Aorta (tissue), 5 donors: ENCODE measurements at regions not wholly inside any gene's neighbourhood (a gene's known extent, or its start where the extent isn't known, plus 50 kb on each side); places are given as distances from the start of the nearest gene placed in this dataset.
A peak's percentile ranks its signal among the peaks of the same experiment; 100 is the strongest.

Source experiments
- ATAC-seq: fragments of 200-7000 bp; cut with Tn5 transposase; one replicate; pipeline ENCODE4 v1.9.1; 2022; ENCODE audit warnings: moderate library complexity; ENCODE audit not compliant: low FRiP score
- DNase-seq, 2 donors: peaks; one replicate each; pipeline ENCODE4 v3.0.0-alpha.2; 2020
- H3K27ac ChIP-seq, 2 donors: one replicate each; pipeline ENCODE4 v1.5.1; 2013; ENCODE audit warnings: low read length in 2 of 2, mild to moderate bottlenecking in 2 of 2, moderate library complexity in 2 of 2, control low read depth in 1 of 2, inconsistent platforms in 1 of 2, low read depth in 1 of 2
- H3K27me3 ChIP-seq, 2 donors: one replicate each; pipeline ENCODE4 v1.6.1; 2013; ENCODE audit warnings: control low read depth in 1 of 2, low read length in 1 of 2, mild to moderate bottlenecking in 1 of 2, moderate library complexity in 1 of 2; ENCODE audit not compliant: insufficient read depth in 2 of 2, control insufficient read depth in 1 of 2
- H3K36me3 ChIP-seq, 2 donors: one replicate each; pipeline ENCODE4 v1.6.1; 2013; ENCODE audit warnings: control low read depth in 1 of 2, low read length in 1 of 2, mild to moderate bottlenecking in 1 of 2; ENCODE audit not compliant: insufficient read depth in 2 of 2, control insufficient read depth in 1 of 2
- H3K4me1 ChIP-seq, 2 donors: one replicate each; pipeline ENCODE4 v1.6.1; 2013; ENCODE audit warnings: low read length in 2 of 2, control low read depth in 1 of 2, mild to moderate bottlenecking in 1 of 2, moderate library complexity in 1 of 2; ENCODE audit not compliant: insufficient read depth in 2 of 2, control insufficient read depth in 1 of 2
- H3K4me3 ChIP-seq, 2 donors: one replicate each; pipeline ENCODE4 v1.5.1; 2013; ENCODE audit warnings: low read length in 2 of 2, control low read depth in 1 of 2, mild to moderate bottlenecking in 1 of 2
- H3K9me3 ChIP-seq: one replicate; pipeline ENCODE4 v1.6.1; 2013; ENCODE audit warnings: mild to moderate bottlenecking, low read length; ENCODE audit not compliant: control insufficient read depth
- WGBS, 2 donors: extraction: QIAGEN DNeasy Blood & Tissue Kit; methylation state at CpG; one replicate each; pipeline ENCODE4 v1.1.7; 2013; 5-methylcytosine and 5-hydroxymethylcytosine counted together
- intact Hi-C, 2 donors: fragments of 100-400 bp; cut with DNase I; formaldehyde crosslinking; loops; one replicate each; pipeline versions ENCODE4 v1.14.2 to v1.15.0; 2022
- donor health status: healthy with polysubstance abuse.
- donor health status: Bipolar disorder and iron deficiency.
- donor health status: DM: no; HTN: no; CAD: no.
- donor health status: DM: no; HTN: no; CAD: no.
- donor health status: DM: yes; HTN: yes; CAD: no.

DNA sequence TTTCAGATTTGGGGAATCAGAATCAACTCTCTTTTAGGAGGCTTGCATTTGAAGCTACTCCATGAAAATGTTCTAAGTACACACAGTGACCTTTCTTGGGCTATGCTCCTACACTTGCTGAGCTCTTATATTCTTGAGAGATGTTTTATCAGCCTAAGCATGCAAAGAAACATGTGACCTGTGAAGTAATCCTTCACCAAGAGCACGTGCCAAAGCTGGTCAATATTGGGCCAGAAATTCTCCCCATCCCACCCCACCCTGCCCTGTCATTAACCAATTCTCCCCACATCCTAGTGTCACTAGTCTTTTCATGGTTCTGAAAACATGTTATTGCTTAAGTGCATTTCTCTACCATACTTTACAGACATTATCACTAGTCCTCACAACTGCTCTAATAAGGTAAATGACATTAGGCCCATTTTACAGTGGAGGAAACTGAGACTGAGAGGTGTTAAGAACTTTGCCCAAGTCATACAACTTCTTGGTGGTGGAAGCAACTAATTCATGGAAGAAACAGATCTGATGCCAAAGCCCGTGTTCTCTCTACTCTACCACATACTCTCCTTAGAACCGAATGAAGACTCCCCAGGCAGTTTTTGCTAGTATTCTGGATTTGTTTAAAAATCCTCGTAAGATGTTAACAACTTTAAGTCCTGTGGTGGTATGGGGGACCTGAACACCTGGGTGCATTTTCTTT, 200.6 kb downstream of the PTEN start:
- intact Hi-C loops, result no loop called here
- Histone ChIP-seq H3K27me3 (no peaks in the 10 kb centered on the region), H3K4me1 (peaks cover 0 to 6% of the 10 kb centered on the region in 2 donors), H3K9me3 (no peaks in the 10 kb centered on the region), H3K27ac (peak overlapping the region; percentile 65 to 84), H3K36me3 (no peaks in the 10 kb centered on the region), H3K4me3 (no peak overlapping the region)
- peak; percentile 16 for ATAC-seq
- 44% methylated on average over 4 of the region's 4 CpGs for WGBS, 2 donors
- DNase-seq, result no peak

DNA sequence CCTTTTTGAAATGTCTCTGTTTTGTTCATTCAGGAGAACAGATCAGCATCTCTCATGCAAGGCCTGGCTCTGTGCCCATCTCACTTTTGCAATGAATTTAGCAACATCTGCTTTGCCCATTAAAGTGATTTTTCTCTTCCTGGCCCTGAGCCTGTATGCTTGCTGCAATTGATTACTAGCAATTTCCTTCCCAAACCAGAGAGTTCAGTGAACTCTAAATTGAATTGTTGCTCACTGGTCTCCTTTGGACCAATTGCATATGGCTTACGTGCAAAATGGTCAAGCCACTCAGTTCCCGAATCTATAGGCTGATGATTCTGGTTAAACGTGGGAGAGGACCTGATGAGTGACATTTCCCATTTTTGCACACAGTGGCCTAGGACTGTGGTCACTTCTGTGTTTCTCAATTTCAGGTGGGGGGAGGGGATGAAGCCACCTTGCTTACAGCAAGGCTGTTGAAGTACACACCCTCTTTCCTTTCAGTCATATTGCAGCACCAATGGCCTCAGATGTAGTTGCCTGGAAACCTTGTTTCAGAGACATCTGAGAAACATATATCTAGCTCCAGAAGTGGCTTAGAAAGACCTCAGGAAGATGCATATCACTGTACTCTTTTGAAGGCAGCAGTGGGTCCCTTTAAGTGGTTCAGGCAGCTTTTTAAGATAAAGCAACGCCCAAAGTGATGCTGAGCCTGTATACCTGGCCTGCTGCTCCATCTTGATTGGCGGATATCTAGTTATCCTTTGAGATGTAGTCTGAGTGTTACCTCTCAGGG, 201.4 kb downstream of the PTEN start:
- WGBS, 2 donors, result 89 to 90% methylated on average over 5 of the region's 5 CpGs
- DNase-seq, result peak in 1 of 2 donors; percentile 70
- H3K27ac ChIP-seq, result no peak overlapping the region
- intact Hi-C loops, result no loop called here
- H3K9me3 ChIP-seq, result no peaks in the 10 kb centered on the region
- no peaks in the 10 kb centered on the region for H3K36me3 ChIP-seq
- peaks cover 0 to 4% of the 10 kb centered on the region in 2 donors for H3K4me1 ChIP-seq
- H3K27me3 ChIP-seq, result no peaks in the 10 kb centered on the region
- peak; percentile 36 for ATAC-seq
- H3K4me3 ChIP-seq, result no peak overlapping the region

DNA sequence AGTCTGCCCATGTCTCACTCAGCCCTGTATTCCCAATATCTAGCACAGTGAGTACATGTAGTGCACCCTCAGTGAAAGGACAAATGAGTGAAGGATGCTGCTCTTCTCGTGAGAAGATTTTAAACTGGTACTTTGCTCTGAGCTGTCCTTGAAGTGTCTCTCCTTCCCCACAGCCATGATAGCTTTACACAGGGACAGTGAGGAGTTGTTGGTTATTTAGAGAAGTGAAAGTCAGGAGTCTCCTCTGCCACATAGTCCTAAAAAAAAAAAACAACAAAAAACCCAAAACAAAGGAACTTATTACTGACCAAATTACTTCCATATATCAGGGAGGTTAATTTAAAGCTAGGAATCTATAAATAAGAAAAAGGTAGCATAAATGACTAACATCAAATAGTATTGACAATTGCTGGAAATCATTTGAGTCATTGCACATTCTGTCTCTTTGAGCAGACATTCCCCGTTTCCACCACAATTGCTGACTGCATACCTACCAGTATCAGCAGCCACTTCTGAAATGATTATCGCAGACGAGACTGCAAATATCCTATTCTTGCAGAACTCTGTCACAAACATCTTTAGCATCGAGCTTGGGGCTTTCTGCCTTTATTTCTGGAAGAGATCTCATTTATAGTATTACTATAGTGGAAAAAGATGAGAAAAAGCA, 202.1 kb downstream of the PTEN start:
- no peaks in the 10 kb centered on the region for H3K27me3 ChIP-seq
- H3K36me3 ChIP-seq, result no peaks in the 10 kb centered on the region
- no peak for DNase-seq
- no peak overlapping the region for H3K4me3 ChIP-seq
- intact Hi-C loops, result no loop called here
- peaks cover 0 to 4% of the 10 kb centered on the region in 2 donors for H3K4me1 ChIP-seq
- H3K9me3 ChIP-seq, result no peaks in the 10 kb centered on the region
- 87 to 97% methylated on average over 5 of the region's 5 CpGs for WGBS, 2 donors
- no peak overlapping the region for H3K27ac ChIP-seq
- no peak for ATAC-seq

DNA sequence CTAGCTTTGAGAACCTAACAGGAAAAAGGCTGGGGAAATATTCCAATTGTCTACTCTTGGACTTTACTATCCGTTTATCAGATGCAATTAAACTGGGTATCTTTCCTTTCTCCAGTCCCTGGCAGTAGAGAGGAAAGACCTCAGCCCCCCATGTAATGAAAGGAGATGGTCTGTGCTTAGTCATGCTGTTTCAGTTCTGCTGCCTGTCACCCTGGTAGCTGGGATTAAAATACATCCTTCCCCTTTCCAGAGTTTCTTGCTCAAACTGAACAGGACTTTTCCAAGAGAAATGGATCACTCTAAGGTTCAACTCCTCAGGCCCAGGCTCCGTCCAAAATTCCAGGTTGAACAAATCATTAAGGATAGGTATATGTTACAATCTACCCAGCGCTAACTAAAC, 202.9 kb downstream of the PTEN start:
- Histone ChIP-seq H3K27me3 (no peaks in the 10 kb centered on the region), H3K9me3 (no peaks in the 10 kb centered on the region), H3K36me3 (no peaks in the 10 kb centered on the region), H3K4me3 (no peak overlapping the region), H3K27ac (no peak overlapping the region), H3K4me1 (peaks cover 0 to 4% of the 10 kb centered on the region in 2 donors)
- intact Hi-C loops, result no loop called here
- no peak for ATAC-seq
- DNase-seq, result no peak
- WGBS, 2 donors, result 93 to 98% methylated on average over 3 of the region's 3 CpGs

DNA sequence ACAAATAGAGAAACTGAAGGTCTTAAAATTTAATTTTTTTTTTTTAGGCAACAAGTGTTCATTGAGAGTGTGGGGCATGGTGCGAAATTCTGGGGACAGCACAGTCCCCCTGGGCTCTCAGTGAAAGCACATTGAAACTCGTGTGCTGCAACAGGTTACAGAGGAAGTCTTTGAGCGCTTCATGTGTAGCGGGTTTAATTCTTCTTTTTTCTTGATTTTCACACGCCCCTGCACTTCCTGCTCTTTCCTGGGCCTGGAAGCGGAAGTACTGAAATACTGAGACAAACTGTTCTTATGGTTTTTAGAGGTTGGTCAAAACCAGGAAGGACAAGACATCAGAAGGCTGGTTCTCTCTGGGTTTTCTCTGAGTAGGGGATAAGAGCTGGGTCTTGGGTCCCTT, 203.5 kb downstream of the PTEN start:
- WGBS, 2 donors, result 89 to 96% methylated on average over 6 of the region's 6 CpGs
- H3K27ac ChIP-seq, result no peak overlapping the region
- H3K4me1 ChIP-seq, result peaks cover 0 to 4% of the 10 kb centered on the region in 2 donors
- intact Hi-C loops, result no loop called here
- no peaks in the 10 kb centered on the region for H3K36me3 ChIP-seq
- H3K4me3 ChIP-seq, result no peak overlapping the region
- ATAC-seq (no peak), DNase-seq (no peak)
- H3K9me3 ChIP-seq, result no peaks in the 10 kb centered on the region
- no peaks in the 10 kb centered on the region for H3K27me3 ChIP-seq

DNA sequence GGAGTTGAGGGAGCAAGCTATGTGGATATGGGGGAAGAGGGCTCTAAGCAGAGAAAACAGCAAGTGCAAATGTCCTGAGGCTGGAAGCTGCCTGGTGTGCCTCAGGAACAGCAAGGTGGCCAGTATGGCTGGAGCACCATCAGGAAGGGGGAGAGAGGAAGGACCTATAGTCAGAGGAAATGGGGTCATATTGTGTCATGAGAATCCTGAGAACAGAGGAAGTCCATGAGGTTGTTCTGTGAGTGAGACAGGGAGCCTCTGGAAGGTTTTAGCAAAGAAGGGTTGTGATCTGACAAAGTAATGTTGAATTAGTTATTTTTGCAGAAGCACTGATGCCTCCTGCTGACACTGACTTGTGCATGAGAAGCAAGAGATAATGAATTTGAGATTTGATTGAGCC, 204.3 kb downstream of the PTEN start:
- H3K36me3 ChIP-seq, result no peaks in the 10 kb centered on the region
- DNase-seq, result no peak
- no peaks in the 10 kb centered on the region for H3K9me3 ChIP-seq
- intact Hi-C loops, result no loop called here
- no peak overlapping the region for H3K27ac ChIP-seq
- H3K4me1 ChIP-seq, result peaks cover 0 to 4% of the 10 kb centered on the region in 2 donors
- no peak overlapping the region for H3K4me3 ChIP-seq
- H3K27me3 ChIP-seq, result no peaks in the 10 kb centered on the region
- no peak for ATAC-seq

DNA sequence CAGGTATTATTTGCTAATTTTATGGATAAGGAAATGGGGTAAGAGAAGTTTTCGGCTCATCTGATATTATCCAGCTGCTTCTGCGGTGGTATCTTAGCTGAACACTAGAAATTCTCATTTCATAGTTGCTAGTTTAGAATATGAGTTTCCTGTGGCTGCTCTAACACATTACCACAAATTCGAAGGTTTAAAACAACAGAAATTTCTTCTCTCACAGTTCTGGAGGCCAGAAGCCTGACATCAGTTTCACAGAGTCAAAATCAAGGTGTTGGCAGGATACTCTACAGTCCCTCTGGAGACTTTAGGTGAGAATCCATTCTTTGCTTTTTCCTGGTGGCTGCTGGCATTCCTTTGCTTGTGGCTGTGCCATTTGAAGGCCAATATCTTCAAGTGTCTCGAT, 205.9 kb downstream of the PTEN start:
- ATAC-seq (no peak), DNase-seq (no peak)
- Histone ChIP-seq H3K27me3 (no peaks in the 10 kb centered on the region), H3K27ac (no peak overlapping the region), H3K4me1 (peaks cover 0 to 2% of the 10 kb centered on the region in 2 donors), H3K36me3 (no peaks in the 10 kb centered on the region), H3K9me3 (no peaks in the 10 kb centered on the region), H3K4me3 (no peak overlapping the region)
- WGBS, 2 donors, result 88 to 90% methylated on average over 4 of the region's 4 CpGs
- intact Hi-C loops, result no loop called here

DNA sequence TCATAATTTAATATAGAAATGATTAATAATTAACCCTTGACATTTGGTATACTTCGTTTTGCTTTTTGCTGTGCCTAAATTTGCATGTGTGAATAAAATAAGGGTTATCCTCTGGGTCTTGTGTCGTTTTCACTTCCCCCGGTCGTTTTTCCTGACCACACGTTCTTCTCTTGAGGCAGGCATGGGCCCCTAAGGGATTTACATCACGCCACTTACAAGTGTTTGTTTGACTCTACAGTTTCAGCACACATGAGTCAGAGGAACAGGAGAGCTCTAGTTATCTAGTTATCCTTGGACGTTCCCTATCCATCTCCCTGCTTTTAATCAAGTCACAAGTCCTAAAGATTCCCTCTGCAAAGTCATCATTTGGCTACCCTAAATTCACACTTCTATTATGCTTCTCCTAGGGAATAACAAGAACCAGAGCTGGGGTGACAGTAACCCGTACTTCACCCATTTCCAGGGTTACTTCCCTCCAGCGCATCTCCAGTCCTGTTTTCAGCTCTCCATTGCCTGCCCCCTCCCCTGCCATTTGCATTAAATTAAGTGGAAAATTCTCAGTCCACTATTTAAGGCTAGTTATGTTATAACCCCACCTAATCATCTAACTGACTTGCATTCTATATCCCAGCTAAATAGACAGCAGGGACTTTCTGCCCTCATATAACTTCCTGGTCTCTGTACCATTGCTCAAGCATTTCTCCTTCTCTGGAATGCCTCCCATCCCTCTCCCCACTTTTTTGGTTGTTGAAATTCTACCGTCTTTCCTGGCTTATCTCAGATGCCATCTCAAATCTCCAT, 206.9 kb downstream of the PTEN start:
- Histone ChIP-seq H3K27me3 (no peaks in the 10 kb centered on the region), H3K27ac (no peak overlapping the region), H3K4me1 (no peaks in the 10 kb centered on the region), H3K9me3 (no peaks in the 10 kb centered on the region), H3K4me3 (no peak overlapping the region), H3K36me3 (no peaks in the 10 kb centered on the region)
- ATAC-seq, result no peak
- no peak for DNase-seq
- WGBS, 2 donors, result 70 to 83% methylated on average over 10 of the region's 10 CpGs
- intact Hi-C loops, result no loop called here
